ENCODE measurements at regions not wholly inside any gene's neighbourhood (a gene's known extent, or its start where the extent isn't known, plus 50 kb on each side); places are given as distances from the start of the nearest gene placed in this dataset.

GRCh38 chr4:3877236-3877635 lies 111.1 kb downstream of the ADRA2C start:
- no peak for DNase-seq
- TF ChIP-seq POLR2A (IDR thresholded peaks at IDR 0.05) = no peak
- TF ChIP-seq, protein P1, sequence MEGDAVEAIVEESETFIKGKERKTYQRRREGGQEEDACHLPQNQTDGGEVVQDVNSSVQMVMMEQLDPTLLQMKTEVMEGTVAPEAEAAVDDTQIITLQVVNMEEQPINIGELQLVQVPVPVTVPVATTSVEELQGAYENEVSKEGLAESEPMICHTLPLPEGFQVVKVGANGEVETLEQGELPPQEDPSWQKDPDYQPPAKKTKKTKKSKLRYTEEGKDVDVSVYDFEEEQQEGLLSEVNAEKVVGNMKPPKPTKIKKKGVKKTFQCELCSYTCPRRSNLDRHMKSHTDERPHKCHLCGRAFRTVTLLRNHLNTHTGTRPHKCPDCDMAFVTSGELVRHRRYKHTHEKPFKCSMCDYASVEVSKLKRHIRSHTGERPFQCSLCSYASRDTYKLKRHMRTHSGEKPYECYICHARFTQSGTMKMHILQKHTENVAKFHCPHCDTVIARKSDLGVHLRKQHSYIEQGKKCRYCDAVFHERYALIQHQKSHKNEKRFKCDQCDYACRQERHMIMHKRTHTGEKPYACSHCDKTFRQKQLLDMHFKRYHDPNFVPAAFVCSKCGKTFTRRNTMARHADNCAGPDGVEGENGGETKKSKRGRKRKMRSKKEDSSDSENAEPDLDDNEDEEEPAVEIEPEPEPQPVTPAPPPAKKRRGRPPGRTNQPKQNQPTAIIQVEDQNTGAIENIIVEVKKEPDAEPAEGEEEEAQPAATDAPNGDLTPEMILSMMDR (IDR thresholded peaks at IDR 0.05) = no peak
- H3K27ac ChIP-seq = no peak overlapping the region
- H3K4me3 ChIP-seq = no peak overlapping the region
- no peaks in the 10 kb centered on the region for H3K36me3 ChIP-seq (ENCODE audit: low read depth, missing control alignments)
- H3K9me3 ChIP-seq = no peaks in the 10 kb centered on the region
- intact Hi-C loops (cut with DNase I; ENCODE audit: low total_unique reads) = no loop called here
- peaks cover 8% of the 10 kb centered on the region for H3K4me1 ChIP-seq
- H3K27me3 ChIP-seq = no peaks in the 10 kb centered on the region

- peaks cover 8% of the 10 kb centered on the region for H3K4me1 ChIP-seq
- H3K27ac ChIP-seq = no peak overlapping the region
- no peak for TF ChIP-seq POLR2A (IDR thresholded peaks at IDR 0.05)
- TF ChIP-seq, protein P1 (IDR thresholded peaks at IDR 0.05) = no peak
- intact Hi-C loops (cut with DNase I; ENCODE audit: low total_unique reads) = no loop called here
- 83 to 88% methylated on average over 1 of the region's 1 CpG for WGBS, 2 donors
- DNase-seq = no peak
- no peak overlapping the region for H3K4me3 ChIP-seq
- H3K36me3 ChIP-seq (ENCODE audit: low read depth, missing control alignments) = no peaks in the 10 kb centered on the region
- H3K9me3 ChIP-seq = no peaks in the 10 kb centered on the region
- H3K27me3 ChIP-seq = no peaks in the 10 kb centered on the region
These were observed 111.7 kb downstream of the ADRA2C start for GRCh38 chr4:3877868-3878267.

GRCh38 chr4:3878678-3879077 lies 112.5 kb downstream of the ADRA2C start:
- Histone ChIP-seq H3K36me3 (ENCODE audit: low read depth, missing control alignments) (no peaks in the 10 kb centered on the region), H3K27ac (no peak overlapping the region), H3K4me3 (no peak overlapping the region), H3K27me3 (no peaks in the 10 kb centered on the region), H3K4me1 (peaks cover 8% of the 10 kb centered on the region), H3K9me3 (no peaks in the 10 kb centered on the region)
- intact Hi-C loops (cut with DNase I; ENCODE audit: low total_unique reads) = no loop called here
- no peak for TF ChIP-seq POLR2A (IDR thresholded peaks at IDR 0.05)
- TF ChIP-seq, protein P1 (IDR thresholded peaks at IDR 0.05) = no peak
- 74 to 82% methylated on average over 2 of the region's 2 CpGs for whole genome bisulfite sequencing, 2 donors
- no peak for DNase-seq

- TF ChIP-seq, protein P1 (IDR thresholded peaks at IDR 0.05) = no peak
- no peak for TF ChIP-seq POLR2A (IDR thresholded peaks at IDR 0.05)
- Histone ChIP-seq H3K27me3 (no peaks in the 10 kb centered on the region), H3K4me3 (peak overlapping the region in 1 of 2 donors; percentile 24), H3K36me3 (ENCODE audit: low read depth, missing control alignments) (no peaks in the 10 kb centered on the region), H3K4me1 (peaks cover 8% of the 10 kb centered on the region), H3K27ac (no peak overlapping the region), H3K9me3 (no peaks in the 10 kb centered on the region)
- intact Hi-C loops (cut with DNase I; ENCODE audit: low total_unique reads) = no loop called here
- no peak for DNase-seq
- WGBS, 2 donors = 6 to 9% methylated on average over 22 to 41 of the region's 46 CpGs
These were observed 113.8 kb downstream of the ADRA2C start for GRCh38 chr4:3879681-3880614.
